ENCODE measurements at regions not wholly inside any gene's neighbourhood (a gene's known extent, or its start where the extent isn't known, plus 50 kb on each side); places are given as distances from the start of the nearest gene placed in this dataset.

- Histone ChIP-seq H3K36me3 (ENCODE audit: control insufficient read depth in 3 of 3, insufficient read depth in 3 of 3, low read length in 3 of 3) (no peaks in the 10 kb centered on the region), H3K4me1 (ENCODE audit: control insufficient read depth in 3 of 3, insufficient read depth in 3 of 3, low read length in 3 of 3) (no peaks in the 10 kb centered on the region), H3K9me3 (ENCODE audit: control insufficient read depth in 3 of 3, low read length in 3 of 3) (no peaks in the 10 kb centered on the region), H3K4me3 (ENCODE audit: low read length in 3 of 3) (no peak overlapping the region), H3K27me3 (ENCODE audit: control insufficient read depth in 3 of 3, insufficient read depth in 3 of 3, low read length in 3 of 3) (peaks cover 0 to 6% (median 5%) of the 10 kb centered on the region in 3 donors), H3K9ac (ENCODE audit: low read depth in 1 of 3, low read length in 3 of 3) (no peak overlapping the region), H3K27ac (ENCODE audit: low read depth, low read length) (no peak overlapping the region)
Measured at GRCh38 chr13:110825516-110825915, 89.4 kb downstream of the ANKRD10 start.

- peaks cover 0 to 6% (median 5%) of the 10 kb centered on the region in 3 donors for H3K27me3 ChIP-seq (ENCODE audit: control insufficient read depth in 3 of 3, insufficient read depth in 3 of 3, low read length in 3 of 3)
- H3K9me3 ChIP-seq (ENCODE audit: control insufficient read depth in 3 of 3, low read length in 3 of 3): no peaks in the 10 kb centered on the region
Measured at GRCh38 chr13:110826101-110826500, 88.8 kb downstream of the ANKRD10 start.

GRCh38 chr13:110826861-110827672 lies 87.8 kb downstream of the ANKRD10 start:
- no peaks in the 10 kb centered on the region for H3K4me1 ChIP-seq (ENCODE audit: control insufficient read depth in 3 of 3, insufficient read depth in 3 of 3, low read length in 3 of 3)
- H3K4me3 ChIP-seq (ENCODE audit: low read length in 3 of 3): no peak overlapping the region
- H3K27ac ChIP-seq (ENCODE audit: low read depth, low read length): no peak overlapping the region
- no peak overlapping the region for H3K9ac ChIP-seq (ENCODE audit: low read depth in 1 of 3, low read length in 3 of 3)
- H3K9me3 ChIP-seq (ENCODE audit: control insufficient read depth in 3 of 3, low read length in 3 of 3): no peaks in the 10 kb centered on the region
- H3K36me3 ChIP-seq (ENCODE audit: control insufficient read depth in 3 of 3, insufficient read depth in 3 of 3, low read length in 3 of 3): no peaks in the 10 kb centered on the region
- H3K27me3 ChIP-seq (ENCODE audit: control insufficient read depth in 3 of 3, insufficient read depth in 3 of 3, low read length in 3 of 3): peaks cover 0 to 9% (median 8%) of the 10 kb centered on the region in 3 donors

More at GRCh38 chr13:110826101-110826500, 88.8 kb downstream of the ANKRD10 start:
- Histone ChIP-seq H3K4me3 (ENCODE audit: low read length in 3 of 3) (no peak overlapping the region), H3K4me1 (ENCODE audit: control insufficient read depth in 3 of 3, insufficient read depth in 3 of 3, low read length in 3 of 3) (no peaks in the 10 kb centered on the region), H3K27ac (ENCODE audit: low read depth, low read length) (no peak overlapping the region), H3K9ac (ENCODE audit: low read depth in 1 of 3, low read length in 3 of 3) (no peak overlapping the region), H3K36me3 (ENCODE audit: control insufficient read depth in 3 of 3, insufficient read depth in 3 of 3, low read length in 3 of 3) (no peaks in the 10 kb centered on the region)
